HFFc6 (cell line): ENCODE measurements at regions not wholly inside any gene's neighbourhood (a gene's known extent, or its start where the extent isn't known, plus 50 kb on each side); places are given as distances from the start of the nearest gene placed in this dataset.

Experiments
- DNase-seq: peaks from one replicate; pipeline ENCODE4 v3.0.0-alpha.2; 2018
- H3K27ac Mint-ChIP-seq: 2 replicates; pipeline ENCODE4 v1.8.0; 2020; ENCODE audit warnings: mild to moderate bottlenecking, mixed read lengths
- H3K27me3 Mint-ChIP-seq: 2 replicates; pipeline ENCODE4 v1.8.0; 2021; ENCODE audit warnings: mild to moderate bottlenecking, moderate library complexity, mixed read lengths; ENCODE audit not compliant: insufficient read depth
- H3K36me3 Mint-ChIP-seq: 2 replicates; pipeline ENCODE4 v1.8.0; 2021; ENCODE audit warnings: low read depth, mixed read lengths
- H3K4me1 Mint-ChIP-seq: 2 replicates; pipeline ENCODE4 v1.8.0; 2020; ENCODE audit warnings: low read depth, mixed read lengths
- H3K4me3 Mint-ChIP-seq: 2 replicates; pipeline ENCODE4 v1.8.0; 2020; ENCODE audit warnings: mild to moderate bottlenecking, moderate library complexity, mixed read lengths
- H3K9me3 Mint-ChIP-seq: 2 replicates; pipeline ENCODE4 v1.8.0; 2020; ENCODE audit warnings: mild to moderate bottlenecking, mixed read lengths
- TF ChIP-seq, protein P1 (sequence below): fragments of 200-600 bp; sonication (generic); IDR thresholded peaks from 2 replicates; pipeline ENCODE4 v1.5.0; 2021; ENCODE audit warnings: antibody characterized with exemption, mild to moderate bottlenecking

DNA sequence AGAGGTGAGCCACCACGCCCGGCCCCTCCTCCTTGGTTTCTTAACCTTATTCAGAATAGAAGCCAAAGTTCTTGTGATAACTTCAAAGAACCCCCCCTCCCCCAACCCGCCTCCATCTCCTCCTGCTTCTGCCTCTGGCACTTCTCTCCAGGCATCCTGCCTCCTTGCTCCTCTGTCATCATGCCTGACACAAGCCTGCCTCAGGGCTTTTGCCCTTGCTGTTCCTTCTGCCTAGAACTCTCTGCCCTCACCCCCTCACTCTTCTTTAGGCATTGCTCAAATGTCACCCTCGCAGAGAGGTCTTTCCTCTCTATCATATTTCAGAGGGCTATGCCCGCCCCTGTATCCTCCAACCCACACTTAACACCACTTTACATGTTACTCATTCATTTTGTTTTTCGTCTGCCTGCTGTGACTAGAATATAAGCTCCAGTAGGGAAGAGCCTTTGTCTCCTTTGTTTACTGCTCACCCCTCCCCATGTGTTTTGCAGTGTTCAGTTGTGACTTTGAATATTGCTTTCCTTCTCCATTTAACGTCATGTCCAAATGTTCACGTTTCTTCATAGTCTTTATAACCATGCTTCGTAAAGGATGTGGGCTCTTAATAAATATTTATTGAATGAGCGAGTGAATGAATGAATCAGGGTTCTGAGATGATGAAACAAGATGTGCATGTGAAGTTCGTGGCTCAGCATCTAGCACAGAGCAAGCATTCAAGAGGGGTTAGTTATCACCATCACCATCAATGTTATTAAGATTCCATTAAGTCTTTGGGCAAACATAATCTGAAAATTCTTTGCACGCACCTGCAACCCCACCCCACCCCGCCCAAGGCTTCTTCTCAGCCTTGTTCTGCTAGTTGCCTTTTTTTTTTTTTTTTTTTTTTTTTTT is 186.2 kb upstream of the WSCD1 start:
- peaks cover 8% of the 10 kb centered on the region for H3K4me1 Mint-ChIP-seq
- no peak for DNase-seq
- H3K27ac Mint-ChIP-seq: no peak overlapping the region
- H3K36me3 Mint-ChIP-seq: no peaks in the 10 kb centered on the region
- no peak overlapping the region for H3K4me3 Mint-ChIP-seq
- TF ChIP-seq, protein P1, sequence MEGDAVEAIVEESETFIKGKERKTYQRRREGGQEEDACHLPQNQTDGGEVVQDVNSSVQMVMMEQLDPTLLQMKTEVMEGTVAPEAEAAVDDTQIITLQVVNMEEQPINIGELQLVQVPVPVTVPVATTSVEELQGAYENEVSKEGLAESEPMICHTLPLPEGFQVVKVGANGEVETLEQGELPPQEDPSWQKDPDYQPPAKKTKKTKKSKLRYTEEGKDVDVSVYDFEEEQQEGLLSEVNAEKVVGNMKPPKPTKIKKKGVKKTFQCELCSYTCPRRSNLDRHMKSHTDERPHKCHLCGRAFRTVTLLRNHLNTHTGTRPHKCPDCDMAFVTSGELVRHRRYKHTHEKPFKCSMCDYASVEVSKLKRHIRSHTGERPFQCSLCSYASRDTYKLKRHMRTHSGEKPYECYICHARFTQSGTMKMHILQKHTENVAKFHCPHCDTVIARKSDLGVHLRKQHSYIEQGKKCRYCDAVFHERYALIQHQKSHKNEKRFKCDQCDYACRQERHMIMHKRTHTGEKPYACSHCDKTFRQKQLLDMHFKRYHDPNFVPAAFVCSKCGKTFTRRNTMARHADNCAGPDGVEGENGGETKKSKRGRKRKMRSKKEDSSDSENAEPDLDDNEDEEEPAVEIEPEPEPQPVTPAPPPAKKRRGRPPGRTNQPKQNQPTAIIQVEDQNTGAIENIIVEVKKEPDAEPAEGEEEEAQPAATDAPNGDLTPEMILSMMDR: no peak
- peaks cover 6% of the 10 kb centered on the region for H3K27me3 Mint-ChIP-seq
- H3K9me3 Mint-ChIP-seq: no peaks in the 10 kb centered on the region

DNA sequence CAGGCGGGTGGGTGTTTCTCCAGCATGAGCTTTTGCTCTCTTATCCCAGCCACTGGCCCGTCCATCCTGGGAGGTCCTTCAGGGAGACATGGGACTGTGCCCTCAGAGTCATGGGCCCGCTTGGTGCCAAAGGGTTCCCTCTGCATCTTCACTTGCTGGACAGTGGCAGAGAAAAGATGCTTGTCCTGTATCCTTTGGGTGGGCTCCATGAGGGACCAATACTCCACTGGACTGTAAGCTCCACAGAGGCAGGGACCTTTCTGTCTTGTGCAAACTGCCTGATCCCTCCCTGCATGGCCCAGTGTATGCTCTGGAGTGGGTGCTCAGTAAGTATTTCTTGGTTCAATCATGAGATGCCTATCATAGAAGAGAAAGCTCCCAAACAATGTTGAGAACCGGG is 184.8 kb upstream of the WSCD1 start:
- H3K4me1 Mint-ChIP-seq: peaks cover 8% of the 10 kb centered on the region
- no peak overlapping the region for H3K4me3 Mint-ChIP-seq
- H3K27ac Mint-ChIP-seq: no peak overlapping the region
- no peaks in the 10 kb centered on the region for H3K36me3 Mint-ChIP-seq
- peaks cover 6% of the 10 kb centered on the region for H3K27me3 Mint-ChIP-seq
- TF ChIP-seq, protein P1: no peak
- no peaks in the 10 kb centered on the region for H3K9me3 Mint-ChIP-seq
- no peak for DNase-seq

DNA sequence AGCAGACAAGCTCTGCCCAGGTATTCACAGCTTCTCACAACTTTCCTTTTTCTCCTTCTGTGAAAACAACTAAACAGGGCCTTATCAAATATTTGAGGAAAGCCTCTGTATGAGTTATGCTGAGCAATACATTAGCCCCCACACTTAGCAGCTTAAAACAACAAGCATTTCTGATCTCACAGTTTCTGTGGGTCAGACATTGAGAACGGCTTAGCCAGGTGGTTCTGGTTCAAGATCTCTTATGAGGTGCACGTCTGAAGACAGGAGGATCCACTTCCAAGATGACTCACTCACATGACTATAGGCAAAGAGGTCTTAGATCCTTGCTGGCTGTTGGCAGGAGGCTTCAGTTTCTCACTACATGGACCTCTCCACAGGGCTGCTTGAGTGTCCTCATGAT is 181.4 kb upstream of the WSCD1 start:
- no peaks in the 10 kb centered on the region for H3K36me3 Mint-ChIP-seq
- H3K27me3 Mint-ChIP-seq: peaks cover 7% of the 10 kb centered on the region
- TF ChIP-seq, protein P1: no peak
- H3K4me1 Mint-ChIP-seq: peaks cover 6% of the 10 kb centered on the region
- no peak for DNase-seq
- H3K4me3 Mint-ChIP-seq: no peak overlapping the region
- H3K9me3 Mint-ChIP-seq: no peaks in the 10 kb centered on the region
- H3K27ac Mint-ChIP-seq: no peak overlapping the region

DNA sequence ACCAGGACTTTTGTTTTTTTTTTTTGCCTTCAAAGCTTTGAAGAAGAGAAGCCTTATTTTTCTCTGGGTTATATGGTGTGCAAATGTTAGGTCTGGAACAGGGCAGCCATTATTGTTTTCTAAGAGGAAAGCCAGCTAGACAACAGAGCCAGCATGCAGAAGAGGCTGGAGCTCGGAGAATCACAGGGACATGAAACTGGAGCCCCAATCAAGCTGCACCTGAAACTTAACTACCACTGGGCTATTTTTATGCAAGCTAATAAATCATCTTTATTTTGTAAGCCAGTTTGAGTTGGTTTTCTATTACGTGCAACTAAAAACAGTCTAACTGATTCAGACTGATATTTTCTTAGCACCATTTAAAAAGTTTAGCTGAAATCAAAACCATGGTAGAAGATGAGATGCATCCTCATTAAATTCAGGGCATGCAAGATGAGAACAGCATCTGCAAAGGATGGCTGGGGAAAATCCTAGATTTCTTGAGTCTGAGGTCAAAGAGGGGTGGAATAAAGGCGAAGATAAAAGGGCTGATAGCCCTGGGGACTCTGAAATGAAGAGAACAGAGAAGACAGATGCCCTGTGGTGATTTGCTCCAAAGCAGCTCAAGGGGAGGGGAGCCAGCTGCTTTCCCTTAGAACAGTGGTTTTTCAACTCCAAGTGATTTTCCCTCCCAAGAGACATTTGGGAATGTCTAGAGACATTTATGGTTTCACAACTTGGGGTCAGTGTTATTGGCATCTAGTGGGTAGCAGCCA is 177.1 kb upstream of the WSCD1 start:
- H3K4me3 Mint-ChIP-seq: no peak overlapping the region

DNA sequence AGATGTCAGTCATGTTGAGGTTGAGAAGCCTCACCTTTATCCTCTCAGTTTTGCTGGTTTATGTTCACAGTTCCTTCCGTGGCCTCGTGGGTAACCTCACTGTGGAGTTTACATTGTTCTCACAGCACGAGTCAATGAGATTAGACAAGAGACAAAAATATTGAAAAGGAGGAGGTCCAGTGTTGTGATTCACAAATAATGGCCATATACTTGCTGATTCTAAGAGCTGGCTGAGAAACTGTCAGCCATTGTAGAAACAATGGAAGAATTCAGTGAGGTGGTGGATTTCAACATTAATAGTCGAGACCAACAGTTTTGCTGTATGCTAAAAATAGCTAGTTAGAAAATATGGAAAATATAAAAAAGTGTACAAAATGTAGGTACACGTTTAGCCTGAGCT is 176.4 kb upstream of the WSCD1 start:
- Mint-ChIP-seq H3K36me3 (no peaks in the 10 kb centered on the region), H3K4me1 (no peaks in the 10 kb centered on the region), H3K9me3 (peaks cover 5% of the 10 kb centered on the region; the same call in 1 of the 2 replicates), H3K27me3 (peaks cover 7% of the 10 kb centered on the region), H3K27ac (no peak overlapping the region), H3K4me3 (no peak overlapping the region)
- TF ChIP-seq, protein P1: no peak
- DNase-seq: no peak

More for the DNA sequence above, 177.1 kb upstream of the WSCD1 start:
- peaks cover 9% of the 10 kb centered on the region for H3K27me3 Mint-ChIP-seq
- H3K27ac Mint-ChIP-seq: no peak overlapping the region
- TF ChIP-seq, protein P1: no peak
- peaks cover 5% of the 10 kb centered on the region; the same call in 1 of the 2 replicates for H3K9me3 Mint-ChIP-seq
- H3K36me3 Mint-ChIP-seq: no peaks in the 10 kb centered on the region
- no peaks in the 10 kb centered on the region for H3K4me1 Mint-ChIP-seq
- DNase-seq: no peak
